Ishikawa (cell line): ENCODE measurements at regions not wholly inside any gene's neighbourhood (a gene's known extent, or its start where the extent isn't known, plus 50 kb on each side); places are given as distances from the start of the nearest gene placed in this dataset.

ENCODE experiments used
- CEBPB ChIP-seq: IDR thresholded peaks from 2 replicates; pipeline ENCODE4 v1.6.1; 2012
- CREB1 ChIP-seq: IDR thresholded peaks from 2 replicates; pipeline ENCODE4 v1.6.1; 2012; ENCODE audit warnings: low read depth
- EGR1 ChIP-seq: IDR thresholded peaks from 2 replicates; pipeline ENCODE4 v1.6.1; 2012
- EP300 ChIP-seq: IDR thresholded peaks from 2 replicates; pipeline ENCODE4 v1.6.1; 2012; ENCODE audit warnings: borderline replicate concordance
- FOXM1 ChIP-seq: IDR thresholded peaks from 2 replicates; pipeline ENCODE4 v1.6.1; 2012; ENCODE audit warnings: low read depth, borderline replicate concordance
- MAX ChIP-seq: IDR thresholded peaks from 2 replicates; pipeline ENCODE4 v1.6.1; 2012
- NFIC ChIP-seq: IDR thresholded peaks from 2 replicates; pipeline ENCODE4 v1.6.1; 2012
- RAD21 ChIP-seq: IDR thresholded peaks from 2 replicates; pipeline ENCODE4 v1.6.1; 2012; ENCODE audit warnings: low read depth
- TAF1 ChIP-seq: IDR thresholded peaks from 2 replicates; pipeline ENCODE4 v1.6.1; 2012; ENCODE audit warnings: low read depth, mild to moderate bottlenecking
- TCF12 ChIP-seq: IDR thresholded peaks from 2 replicates; pipeline ENCODE4 v1.6.1; 2012; ENCODE audit warnings: low read depth
- TEAD4 ChIP-seq: IDR thresholded peaks from 2 replicates; pipeline ENCODE4 v1.6.1; 2012
- USF1 ChIP-seq: IDR thresholded peaks from 2 replicates; pipeline ENCODE4 v1.6.1; 2012
- YY1 ChIP-seq: IDR thresholded peaks from 2 replicates; pipeline ENCODE4 v1.6.1; 2012; ENCODE audit warnings: low read depth
- ZBTB7A ChIP-seq: IDR thresholded peaks from 2 replicates; pipeline ENCODE4 v1.6.1; 2012; ENCODE audit warnings: low read depth
- TF ChIP-seq, protein P1 (sequence below): IDR thresholded peaks from 2 replicates; pipeline ENCODE4 v1.6.1; 2012; ENCODE audit warnings: low read depth, mild to moderate bottlenecking

- TF ChIP-seq YY1 (no peak), RAD21 (no peak), CEBPB (no peak), CREB1 (no peak), TEAD4 (no peak), TCF12 (no peak), EGR1 (no peak), TAF1 (no peak), MAX (no peak), EP300 (no peak)
- TF ChIP-seq, protein P1, sequence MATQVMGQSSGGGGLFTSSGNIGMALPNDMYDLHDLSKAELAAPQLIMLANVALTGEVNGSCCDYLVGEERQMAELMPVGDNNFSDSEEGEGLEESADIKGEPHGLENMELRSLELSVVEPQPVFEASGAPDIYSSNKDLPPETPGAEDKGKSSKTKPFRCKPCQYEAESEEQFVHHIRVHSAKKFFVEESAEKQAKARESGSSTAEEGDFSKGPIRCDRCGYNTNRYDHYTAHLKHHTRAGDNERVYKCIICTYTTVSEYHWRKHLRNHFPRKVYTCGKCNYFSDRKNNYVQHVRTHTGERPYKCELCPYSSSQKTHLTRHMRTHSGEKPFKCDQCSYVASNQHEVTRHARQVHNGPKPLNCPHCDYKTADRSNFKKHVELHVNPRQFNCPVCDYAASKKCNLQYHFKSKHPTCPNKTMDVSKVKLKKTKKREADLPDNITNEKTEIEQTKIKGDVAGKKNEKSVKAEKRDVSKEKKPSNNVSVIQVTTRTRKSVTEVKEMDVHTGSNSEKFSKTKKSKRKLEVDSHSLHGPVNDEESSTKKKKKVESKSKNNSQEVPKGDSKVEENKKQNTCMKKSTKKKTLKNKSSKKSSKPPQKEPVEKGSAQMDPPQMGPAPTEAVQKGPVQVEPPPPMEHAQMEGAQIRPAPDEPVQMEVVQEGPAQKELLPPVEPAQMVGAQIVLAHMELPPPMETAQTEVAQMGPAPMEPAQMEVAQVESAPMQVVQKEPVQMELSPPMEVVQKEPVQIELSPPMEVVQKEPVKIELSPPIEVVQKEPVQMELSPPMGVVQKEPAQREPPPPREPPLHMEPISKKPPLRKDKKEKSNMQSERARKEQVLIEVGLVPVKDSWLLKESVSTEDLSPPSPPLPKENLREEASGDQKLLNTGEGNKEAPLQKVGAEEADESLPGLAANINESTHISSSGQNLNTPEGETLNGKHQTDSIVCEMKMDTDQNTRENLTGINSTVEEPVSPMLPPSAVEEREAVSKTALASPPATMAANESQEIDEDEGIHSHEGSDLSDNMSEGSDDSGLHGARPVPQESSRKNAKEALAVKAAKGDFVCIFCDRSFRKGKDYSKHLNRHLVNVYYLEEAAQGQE, result no peak
Observed at GRCh38 chr11:119903389-119903788, 174.4 kb upstream of the NECTIN1 start.

DNA sequence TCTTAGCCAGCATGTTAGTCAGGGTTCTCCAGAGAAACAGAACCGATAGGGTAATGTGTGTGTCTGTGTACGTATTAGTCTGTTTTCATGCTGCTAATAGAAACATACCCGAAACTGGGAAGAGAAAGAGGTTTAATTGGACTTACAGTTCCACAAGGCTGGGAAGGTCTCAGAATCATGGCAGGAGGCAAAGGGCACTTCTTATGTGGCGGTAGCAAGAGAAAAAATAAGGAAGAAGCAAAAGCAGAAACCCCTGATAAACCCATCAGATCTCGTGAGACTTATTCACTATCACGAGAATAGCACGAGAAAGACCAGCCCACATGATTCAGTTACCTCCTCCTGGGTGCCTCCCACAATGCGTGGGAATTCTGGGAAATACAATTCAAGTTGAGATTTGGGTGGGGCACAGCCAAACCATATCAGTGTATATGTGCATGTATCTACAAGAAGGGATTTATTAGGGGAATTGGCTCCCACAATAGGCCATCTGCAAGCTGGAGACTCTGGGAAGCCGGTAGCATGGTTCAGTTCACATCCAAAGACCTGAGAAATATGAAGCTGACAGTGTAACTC lies 173.7 kb upstream of the NECTIN1 start:
- TF ChIP-seq EGR1 (no peak), NFIC (no peak), RAD21 (no peak), YY1 (no peak), FOXM1 (no peak), TAF1 (no peak), TEAD4 (no peak), EP300 (no peak), ZBTB7A (no peak), MAX (no peak), CREB1 (no peak), TCF12 (no peak)
- TF ChIP-seq, protein P1, result no peak

GRCh38 chr11:119901657-119902577 lies 172.9 kb upstream of the NECTIN1 start:
- TF ChIP-seq ZBTB7A (no peak), CREB1 (no peak), USF1 (no peak), RAD21 (no peak), FOXM1 (no peak), EP300 (no peak), TAF1 (no peak), YY1 (no peak), EGR1 (no peak), TEAD4 (no peak), CEBPB (no peak), NFIC (no peak), TCF12 (no peak), MAX (no peak)
- TF ChIP-seq, protein P1, result no peak

- TF ChIP-seq TEAD4 (no peak), CREB1 (no peak), NFIC (no peak), CEBPB (no peak), RAD21 (no peak), FOXM1 (no peak), YY1 (no peak), EP300 (no peak), TAF1 (no peak), USF1 (no peak), MAX (no peak), TCF12 (no peak), ZBTB7A (no peak), EGR1 (no peak)
- TF ChIP-seq, protein P1, result no peak
Observed at GRCh38 chr11:119899997-119900396, 171.0 kb upstream of the NECTIN1 start.
